ENCODE measurements at regions not wholly inside any gene's neighbourhood (a gene's known extent, or its start where the extent isn't known, plus 50 kb on each side); places are given as distances from the start of the nearest gene placed in this dataset.

DNA sequence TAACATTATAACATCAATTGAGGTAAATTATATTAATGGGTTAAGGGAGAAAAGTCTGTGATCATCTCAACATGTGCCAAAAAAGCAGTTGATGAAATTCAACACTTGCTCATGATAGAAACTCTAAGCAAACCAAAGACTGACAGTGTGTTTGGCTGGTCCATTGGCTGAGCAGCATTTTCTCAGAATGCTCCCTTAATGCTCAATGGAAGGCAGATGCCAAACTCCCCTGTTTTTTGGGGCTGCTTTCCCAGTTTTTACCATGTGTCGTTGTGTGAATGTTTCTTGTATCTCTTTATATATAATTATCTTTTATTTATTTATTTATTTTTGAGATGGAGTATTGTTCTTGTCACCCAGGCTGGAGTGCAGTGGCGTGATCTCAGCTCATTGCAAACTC is 114.7 kb downstream of the SEC23IP start:
- TF ChIP-seq POLR2A (IDR thresholded peaks at IDR 0.05): no peak
- TF ChIP-seq, protein P1, sequence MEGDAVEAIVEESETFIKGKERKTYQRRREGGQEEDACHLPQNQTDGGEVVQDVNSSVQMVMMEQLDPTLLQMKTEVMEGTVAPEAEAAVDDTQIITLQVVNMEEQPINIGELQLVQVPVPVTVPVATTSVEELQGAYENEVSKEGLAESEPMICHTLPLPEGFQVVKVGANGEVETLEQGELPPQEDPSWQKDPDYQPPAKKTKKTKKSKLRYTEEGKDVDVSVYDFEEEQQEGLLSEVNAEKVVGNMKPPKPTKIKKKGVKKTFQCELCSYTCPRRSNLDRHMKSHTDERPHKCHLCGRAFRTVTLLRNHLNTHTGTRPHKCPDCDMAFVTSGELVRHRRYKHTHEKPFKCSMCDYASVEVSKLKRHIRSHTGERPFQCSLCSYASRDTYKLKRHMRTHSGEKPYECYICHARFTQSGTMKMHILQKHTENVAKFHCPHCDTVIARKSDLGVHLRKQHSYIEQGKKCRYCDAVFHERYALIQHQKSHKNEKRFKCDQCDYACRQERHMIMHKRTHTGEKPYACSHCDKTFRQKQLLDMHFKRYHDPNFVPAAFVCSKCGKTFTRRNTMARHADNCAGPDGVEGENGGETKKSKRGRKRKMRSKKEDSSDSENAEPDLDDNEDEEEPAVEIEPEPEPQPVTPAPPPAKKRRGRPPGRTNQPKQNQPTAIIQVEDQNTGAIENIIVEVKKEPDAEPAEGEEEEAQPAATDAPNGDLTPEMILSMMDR (IDR thresholded peaks at IDR 0.05): no peak
